WTC11 (cell line): ENCODE measurements at regions not wholly inside any gene's neighbourhood (a gene's known extent, or its start where the extent isn't known, plus 50 kb on each side); places are given as distances from the start of the nearest gene placed in this dataset.

Experiments used
- ATAC-seq: fragments of 200-7000 bp; cut with Tn5 transposase; 2 replicates; pipeline ENCODE4 v1.10.0; 2021; ENCODE audit warnings: mild to moderate bottlenecking, moderate library complexity
- CTCF ChIA-PET: fragments of 300-600 bp; sonication (Branson Sonifier 250); formaldehyde crosslinking; loops from one replicate; lab custom pipeline; 2021; ENCODE audit warnings: antibody characterized with exemption; lab: Charles Lee
- POLR2A ChIA-PET: fragments of 350-600 bp; sonication (Branson Sonifier 250); formaldehyde crosslinking; loops from one replicate; lab custom pipeline; 2021; ENCODE audit warnings: antibody characterized with exemption; lab: Charles Lee
- DNase-seq: peaks from one replicate; pipeline ENCODE4 v3.0.0; 2021; ENCODE audit warnings: low spot score
- H3K27ac Mint-ChIP-seq: 2 replicates; pipeline ENCODE4 v1.8.0; 2021; ENCODE audit warnings: mixed read lengths
- H3K27me3 Mint-ChIP-seq: 2 replicates; pipeline ENCODE4 v1.8.0; 2021; ENCODE audit warnings: low read depth, mild to moderate bottlenecking, moderate library complexity, mixed read lengths
- H3K36me3 Mint-ChIP-seq: 2 replicates; pipeline ENCODE4 v1.8.0; 2021; ENCODE audit warnings: mixed read lengths
- H3K4me1 Mint-ChIP-seq: 2 replicates; pipeline ENCODE4 v1.8.0; 2022; ENCODE audit warnings: mixed read lengths
- H3K4me3 Mint-ChIP-seq: 2 replicates; pipeline ENCODE4 v1.8.0; 2021; ENCODE audit warnings: mild to moderate bottlenecking, moderate library complexity, mixed read lengths
- H3K9me3 Mint-ChIP-seq: 2 replicates; pipeline ENCODE4 v1.8.0; 2021; ENCODE audit warnings: mixed read lengths
- ATF1 ChIP-seq: sonication (generic); formaldehyde crosslinking; IDR thresholded peaks from 2 replicates; pipeline ENCODE4 v1.8.1; 2023; ENCODE audit warnings: mild to moderate bottlenecking, moderate library complexity, missing genetic modification reagents
- FOXP1 ChIP-seq: sonication (generic); formaldehyde crosslinking; IDR thresholded peaks from 2 replicates; pipeline ENCODE4 v1.8.0; 2022; ENCODE audit warnings: missing genetic modification reagents, mild to moderate bottlenecking, moderate library complexity, borderline replicate concordance
- HMGA2 ChIP-seq: fragments of 250-450 bp; sonication (Bioruptor Pico); IDR thresholded peaks from 2 replicates; pipeline ENCODE4 v1.4.0; 2021; ENCODE audit warnings: mild to moderate bottlenecking, moderate library complexity
- IRF2 ChIP-seq: sonication (generic); formaldehyde crosslinking; IDR thresholded peaks from 2 replicates; pipeline ENCODE4 v1.8.0; 2022; ENCODE audit warnings: low read depth, missing genetic modification reagents, borderline replicate concordance
- JAZF1 ChIP-seq: fragments of 250-450 bp; sonication (Bioruptor Pico); IDR thresholded peaks from 2 replicates; pipeline ENCODE4 v1.9.0; 2021; ENCODE audit warnings: moderate library complexity, mild to moderate bottlenecking, inconsistent platforms
- KAT7 ChIP-seq: sonication (generic); formaldehyde crosslinking; IDR thresholded peaks from 2 replicates; pipeline ENCODE4 v1.8.1; 2023; ENCODE audit warnings: missing genetic modification reagents, mild to moderate bottlenecking, borderline replicate concordance
- MXD4 ChIP-seq: fragments of 250-450 bp; sonication (Bioruptor Pico); IDR thresholded peaks from 2 replicates; pipeline ENCODE4 v1.8.0; 2021; ENCODE audit warnings: mild to moderate bottlenecking, moderate library complexity, borderline replicate concordance
- NFATC4 ChIP-seq: fragments of 250-450 bp; sonication (Bioruptor Pico); IDR thresholded peaks from 2 replicates; pipeline ENCODE4 v1.9.0; 2021; ENCODE audit warnings: mild to moderate bottlenecking
- NFYB ChIP-seq: sonication (generic); formaldehyde crosslinking; conservative IDR thresholded peaks from 2 replicates; pipeline ENCODE4 v1.8.0; 2022; ENCODE audit warnings: low read depth, missing genetic modification reagents
- NR1H2 ChIP-seq: sonication (generic); formaldehyde crosslinking; IDR thresholded peaks from 2 replicates; pipeline ENCODE4 v1.9.0; 2021; ENCODE audit warnings: mild to moderate bottlenecking, moderate library complexity, missing genetic modification reagents
- PRRX2 ChIP-seq: fragments of 250-450 bp; sonication (Bioruptor Pico); IDR thresholded peaks from 2 replicates; pipeline ENCODE4 v1.8.0; 2021; ENCODE audit warnings: mild to moderate bottlenecking
- TEAD1 ChIP-seq: sonication (generic); formaldehyde crosslinking; IDR thresholded peaks from 2 replicates; pipeline ENCODE4 v1.8.0; 2022; ENCODE audit warnings: mild to moderate bottlenecking, missing genetic modification reagents
- ZNF138 ChIP-seq: sonication (generic); formaldehyde crosslinking; conservative IDR thresholded peaks from 2 replicates; pipeline ENCODE4 v1.8.1; 2022; ENCODE audit warnings: mild to moderate bottlenecking, moderate library complexity, missing genetic modification reagents
- ZNF232 ChIP-seq: sonication (generic); formaldehyde crosslinking; IDR thresholded peaks from 2 replicates; pipeline ENCODE4 v1.8.0; 2022; ENCODE audit warnings: mild to moderate bottlenecking, missing genetic modification reagents
- ZNF423 ChIP-seq: fragments of 250-450 bp; sonication (Bioruptor Pico); IDR thresholded peaks from 2 replicates; pipeline ENCODE4 v2.1.2; 2022; ENCODE audit warnings: mild to moderate bottlenecking, moderate library complexity
- ZNF671 ChIP-seq: fragments of 250-450 bp; sonication (Bioruptor Pico); IDR thresholded peaks from 2 replicates; pipeline ENCODE4 v1.8.0; 2021; ENCODE audit warnings: mild to moderate bottlenecking
- TF ChIP-seq, protein P1 (sequence below): fragments of 250-450 bp; sonication (Bioruptor Pico); IDR thresholded peaks from 2 replicates; pipeline ENCODE4 v1.9.0; 2021; ENCODE audit warnings: mild to moderate bottlenecking
- TF ChIP-seq, protein P2 (sequence below): sonication (generic); formaldehyde crosslinking; IDR thresholded peaks from 2 replicates; pipeline ENCODE4 v1.8.1; 2023; ENCODE audit warnings: mild to moderate bottlenecking, moderate library complexity, missing genetic modification reagents
- TF ChIP-seq, protein P3 (sequence below): fragments of 200-600 bp; IDR thresholded peaks from 2 replicates; pipeline ENCODE4 v1.8.0; 2022; ENCODE audit warnings: antibody characterized with exemption
- TF ChIP-seq, protein P4 (sequence below): fragments of 250-450 bp; sonication (Bioruptor Pico); IDR thresholded peaks from 2 replicates; pipeline ENCODE4 v1.9.0; 2021; ENCODE audit warnings: mild to moderate bottlenecking
- TF ChIP-seq, protein P5 (sequence below): sonication (generic); formaldehyde crosslinking; IDR thresholded peaks from 2 replicates; pipeline ENCODE4 v1.8.1; 2022; ENCODE audit warnings: mild to moderate bottlenecking, missing genetic modification reagents, moderate library complexity, borderline replicate concordance
- TF ChIP-seq, protein P6 (sequence below): fragments of 250-450 bp; sonication (Bioruptor Pico); conservative IDR thresholded peaks from 2 replicates; pipeline ENCODE4 v1.9.0; 2021; ENCODE audit warnings: mild to moderate bottlenecking

DNA sequence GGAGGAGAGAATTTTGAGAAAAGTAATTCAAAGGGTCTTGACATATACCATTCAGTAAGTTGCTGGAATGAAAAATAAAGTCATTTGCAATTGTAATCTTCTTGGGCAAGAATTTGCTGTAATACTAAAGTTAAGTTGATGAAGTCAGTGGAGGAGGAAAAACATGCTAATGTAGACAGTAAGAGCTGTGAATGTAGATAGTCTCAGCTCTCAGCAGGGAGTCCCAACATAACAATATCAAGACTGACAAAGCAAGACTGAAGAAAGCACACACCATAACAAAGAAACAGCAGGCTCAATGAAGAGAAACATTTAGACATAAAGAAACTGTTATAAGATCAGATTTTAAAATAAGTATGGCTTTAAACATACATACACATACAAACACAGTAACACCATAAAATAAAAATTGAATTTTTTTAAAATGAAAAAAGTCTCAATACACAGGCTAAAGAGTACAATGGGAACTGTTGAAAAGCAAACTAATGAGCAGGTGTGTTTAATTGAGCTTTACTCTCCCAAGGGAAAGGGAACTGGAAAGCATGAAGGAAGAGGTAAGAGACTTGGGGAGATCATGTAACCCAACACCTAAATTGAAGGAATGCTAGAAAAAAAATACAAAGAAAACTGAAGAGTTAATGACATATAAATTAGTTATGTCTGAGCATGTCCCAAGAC, 336.3 kb upstream of the NCAM2 start:
- Mint-ChIP-seq H3K4me1 (peaks cover 53% of the 10 kb centered on the region), H3K9me3 (peaks cover 23% of the 10 kb centered on the region), H3K36me3 (peaks cover 23% of the 10 kb centered on the region), H3K27me3 (no peaks in the 10 kb centered on the region), H3K4me3 (peak overlapping the region; percentile 31), H3K27ac (peak overlapping the region; percentile 84)
- ATAC-seq = peak; percentile 81
- ChIA-PET CTCF (interaction anchor here (0.6 to 1.9 kb wide), 4 partner anchors 9 to 310 kb away, joined by 3 to 6 read pairs (median 3); no protein-coding TSS in a partner anchor), POLR2A (interaction anchor here (0.7 kb wide), 1 partner anchor 232 kb away, joined by 3 read pairs; no protein-coding TSS in a partner anchor)
- DNase-seq = no peak
- TF ChIP-seq IRF2 (CRISPR knock-in tag) (no peak), MXD4 (no peak), PRRX2 (CRISPR knock-in tag) (no peak), NFATC4 (no peak), TEAD1 (CRISPR knock-in tag) (no peak), ZNF138 (CRISPR knock-in tag) (no peak), HMGA2 (CRISPR knock-in tag) (no peak)
- TF ChIP-seq, protein P1, sequence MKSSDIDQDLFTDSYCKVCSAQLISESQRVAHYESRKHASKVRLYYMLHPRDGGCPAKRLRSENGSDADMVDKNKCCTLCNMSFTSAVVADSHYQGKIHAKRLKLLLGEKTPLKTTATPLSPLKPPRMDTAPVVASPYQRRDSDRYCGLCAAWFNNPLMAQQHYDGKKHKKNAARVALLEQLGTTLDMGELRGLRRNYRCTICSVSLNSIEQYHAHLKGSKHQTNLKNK = peak; percentile 38; the same call in 1 of the 2 replicates

DNA sequence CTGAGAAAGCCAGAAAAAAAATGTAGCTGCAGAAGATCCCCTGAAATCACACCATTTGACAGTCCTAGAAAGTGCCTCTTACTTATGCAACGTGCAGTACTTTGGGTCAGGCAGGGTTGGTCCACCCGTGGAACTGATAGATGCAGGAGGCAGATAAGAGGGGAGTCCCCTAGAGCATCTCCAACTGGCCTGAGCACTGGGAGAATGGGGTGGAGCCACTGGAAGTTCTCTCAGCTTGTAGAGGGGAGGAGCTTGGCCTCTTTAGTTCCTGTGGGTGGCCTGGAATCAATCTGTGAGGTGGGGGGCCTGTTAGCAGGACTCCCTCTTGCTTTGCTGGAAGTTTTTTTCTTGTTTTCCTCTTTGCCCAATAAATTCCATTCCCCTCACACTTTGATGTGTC, 335.7 kb upstream of the NCAM2 start:
- Mint-ChIP-seq H3K4me3 (no peak overlapping the region), H3K27ac (peak overlapping the region; percentile 90; the same call in 1 of the 2 replicates), H3K36me3 (peaks cover 23% of the 10 kb centered on the region), H3K4me1 (peaks cover 53% of the 10 kb centered on the region), H3K9me3 (peaks cover 26% of the 10 kb centered on the region), H3K27me3 (no peaks in the 10 kb centered on the region)
- POLR2A ChIA-PET = no interaction called here
- TF ChIP-seq ZNF423 (no peak), NR1H2 (CRISPR knock-in tag) (no peak), NFYB (CRISPR knock-in tag) (no peak)
- TF ChIP-seq, protein P2, sequence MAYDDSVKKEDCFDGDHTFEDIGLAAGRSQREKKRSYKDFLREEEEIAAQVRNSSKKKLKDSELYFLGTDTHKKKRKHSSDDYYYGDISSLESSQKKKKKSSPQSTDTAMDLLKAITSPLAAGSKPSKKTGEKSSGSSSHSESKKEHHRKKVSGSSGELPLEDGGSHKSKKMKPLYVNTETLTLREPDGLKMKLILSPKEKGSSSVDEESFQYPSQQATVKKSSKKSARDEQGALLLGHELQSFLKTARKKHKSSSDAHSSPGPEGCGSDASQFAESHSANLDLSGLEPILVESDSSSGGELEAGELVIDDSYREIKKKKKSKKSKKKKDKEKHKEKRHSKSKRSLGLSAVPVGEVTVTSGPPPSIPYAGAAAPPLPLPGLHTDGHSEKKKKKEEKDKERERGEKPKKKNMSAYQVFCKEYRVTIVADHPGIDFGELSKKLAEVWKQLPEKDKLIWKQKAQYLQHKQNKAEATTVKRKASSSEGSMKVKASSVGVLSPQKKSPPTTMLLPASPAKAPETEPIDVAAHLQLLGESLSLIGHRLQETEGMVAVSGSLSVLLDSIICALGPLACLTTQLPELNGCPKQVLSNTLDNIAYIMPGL = no peak
- CTCF ChIA-PET = interaction anchor here (0.7 kb wide), 1 partner anchor 8 kb away, joined by 3 read pairs; no protein-coding TSS in a partner anchor
- peak; percentile 82 for ATAC-seq
- DNase-seq = peak; percentile 39

DNA sequence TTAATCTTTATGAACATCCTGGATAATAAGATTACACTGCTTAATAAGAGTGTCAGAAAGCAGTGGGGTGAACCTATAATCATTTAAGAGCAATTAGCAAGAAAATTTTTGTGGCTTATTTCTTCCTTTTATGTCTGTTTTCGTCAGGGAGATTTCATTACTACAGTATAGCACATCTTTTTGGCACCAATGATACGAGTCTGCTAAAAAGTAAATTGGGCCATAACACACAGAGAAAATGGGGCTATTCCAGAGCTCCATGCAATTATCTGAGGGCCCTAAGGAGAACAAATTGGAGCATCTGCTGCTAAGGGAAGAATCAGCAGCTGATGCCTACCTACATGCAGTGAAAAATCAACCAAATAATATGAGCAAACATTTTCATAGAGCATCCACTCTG, 330.3 kb upstream of the NCAM2 start:
- H3K27me3 Mint-ChIP-seq = peaks cover 2% of the 10 kb centered on the region; the same call in 1 of the 2 replicates
- DNase-seq = no peak
- H3K4me1 Mint-ChIP-seq = peaks cover 15% of the 10 kb centered on the region
- H3K27ac Mint-ChIP-seq = no peak overlapping the region
- ATAC-seq = no peak
- H3K9me3 Mint-ChIP-seq = peaks cover 47% of the 10 kb centered on the region
- H3K4me3 Mint-ChIP-seq = no peak overlapping the region
- peaks cover 45% of the 10 kb centered on the region for H3K36me3 Mint-ChIP-seq
- POLR2A ChIA-PET = no interaction called here
- CTCF ChIA-PET = no interaction called here
- TF ChIP-seq ZNF232 (no peak), ZNF671 (CRISPR knock-in tag) (no peak), FOXP1 (CRISPR knock-in tag) (no peak), JAZF1 (CRISPR knock-in tag) (no peak), MXD4 (no peak), KAT7 (CRISPR knock-in tag) (no peak), ATF1 (CRISPR knock-in tag) (no peak)
- TF ChIP-seq, protein P3, sequence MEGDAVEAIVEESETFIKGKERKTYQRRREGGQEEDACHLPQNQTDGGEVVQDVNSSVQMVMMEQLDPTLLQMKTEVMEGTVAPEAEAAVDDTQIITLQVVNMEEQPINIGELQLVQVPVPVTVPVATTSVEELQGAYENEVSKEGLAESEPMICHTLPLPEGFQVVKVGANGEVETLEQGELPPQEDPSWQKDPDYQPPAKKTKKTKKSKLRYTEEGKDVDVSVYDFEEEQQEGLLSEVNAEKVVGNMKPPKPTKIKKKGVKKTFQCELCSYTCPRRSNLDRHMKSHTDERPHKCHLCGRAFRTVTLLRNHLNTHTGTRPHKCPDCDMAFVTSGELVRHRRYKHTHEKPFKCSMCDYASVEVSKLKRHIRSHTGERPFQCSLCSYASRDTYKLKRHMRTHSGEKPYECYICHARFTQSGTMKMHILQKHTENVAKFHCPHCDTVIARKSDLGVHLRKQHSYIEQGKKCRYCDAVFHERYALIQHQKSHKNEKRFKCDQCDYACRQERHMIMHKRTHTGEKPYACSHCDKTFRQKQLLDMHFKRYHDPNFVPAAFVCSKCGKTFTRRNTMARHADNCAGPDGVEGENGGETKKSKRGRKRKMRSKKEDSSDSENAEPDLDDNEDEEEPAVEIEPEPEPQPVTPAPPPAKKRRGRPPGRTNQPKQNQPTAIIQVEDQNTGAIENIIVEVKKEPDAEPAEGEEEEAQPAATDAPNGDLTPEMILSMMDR = no peak
- TF ChIP-seq, protein P4, sequence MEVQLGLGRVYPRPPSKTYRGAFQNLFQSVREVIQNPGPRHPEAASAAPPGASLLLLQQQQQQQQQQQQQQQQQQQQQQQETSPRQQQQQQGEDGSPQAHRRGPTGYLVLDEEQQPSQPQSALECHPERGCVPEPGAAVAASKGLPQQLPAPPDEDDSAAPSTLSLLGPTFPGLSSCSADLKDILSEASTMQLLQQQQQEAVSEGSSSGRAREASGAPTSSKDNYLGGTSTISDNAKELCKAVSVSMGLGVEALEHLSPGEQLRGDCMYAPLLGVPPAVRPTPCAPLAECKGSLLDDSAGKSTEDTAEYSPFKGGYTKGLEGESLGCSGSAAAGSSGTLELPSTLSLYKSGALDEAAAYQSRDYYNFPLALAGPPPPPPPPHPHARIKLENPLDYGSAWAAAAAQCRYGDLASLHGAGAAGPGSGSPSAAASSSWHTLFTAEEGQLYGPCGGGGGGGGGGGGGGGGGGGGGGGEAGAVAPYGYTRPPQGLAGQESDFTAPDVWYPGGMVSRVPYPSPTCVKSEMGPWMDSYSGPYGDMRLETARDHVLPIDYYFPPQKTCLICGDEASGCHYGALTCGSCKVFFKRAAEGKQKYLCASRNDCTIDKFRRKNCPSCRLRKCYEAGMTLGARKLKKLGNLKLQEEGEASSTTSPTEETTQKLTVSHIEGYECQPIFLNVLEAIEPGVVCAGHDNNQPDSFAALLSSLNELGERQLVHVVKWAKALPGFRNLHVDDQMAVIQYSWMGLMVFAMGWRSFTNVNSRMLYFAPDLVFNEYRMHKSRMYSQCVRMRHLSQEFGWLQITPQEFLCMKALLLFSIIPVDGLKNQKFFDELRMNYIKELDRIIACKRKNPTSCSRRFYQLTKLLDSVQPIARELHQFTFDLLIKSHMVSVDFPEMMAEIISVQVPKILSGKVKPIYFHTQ (CRISPR knock-in tag) = no peak
- TF ChIP-seq, protein P5, sequence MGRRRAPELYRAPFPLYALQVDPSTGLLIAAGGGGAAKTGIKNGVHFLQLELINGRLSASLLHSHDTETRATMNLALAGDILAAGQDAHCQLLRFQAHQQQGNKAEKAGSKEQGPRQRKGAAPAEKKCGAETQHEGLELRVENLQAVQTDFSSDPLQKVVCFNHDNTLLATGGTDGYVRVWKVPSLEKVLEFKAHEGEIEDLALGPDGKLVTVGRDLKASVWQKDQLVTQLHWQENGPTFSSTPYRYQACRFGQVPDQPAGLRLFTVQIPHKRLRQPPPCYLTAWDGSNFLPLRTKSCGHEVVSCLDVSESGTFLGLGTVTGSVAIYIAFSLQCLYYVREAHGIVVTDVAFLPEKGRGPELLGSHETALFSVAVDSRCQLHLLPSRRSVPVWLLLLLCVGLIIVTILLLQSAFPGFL (CRISPR knock-in tag) = no peak
- TF ChIP-seq, protein P1 = no peak
- TF ChIP-seq, protein P6, sequence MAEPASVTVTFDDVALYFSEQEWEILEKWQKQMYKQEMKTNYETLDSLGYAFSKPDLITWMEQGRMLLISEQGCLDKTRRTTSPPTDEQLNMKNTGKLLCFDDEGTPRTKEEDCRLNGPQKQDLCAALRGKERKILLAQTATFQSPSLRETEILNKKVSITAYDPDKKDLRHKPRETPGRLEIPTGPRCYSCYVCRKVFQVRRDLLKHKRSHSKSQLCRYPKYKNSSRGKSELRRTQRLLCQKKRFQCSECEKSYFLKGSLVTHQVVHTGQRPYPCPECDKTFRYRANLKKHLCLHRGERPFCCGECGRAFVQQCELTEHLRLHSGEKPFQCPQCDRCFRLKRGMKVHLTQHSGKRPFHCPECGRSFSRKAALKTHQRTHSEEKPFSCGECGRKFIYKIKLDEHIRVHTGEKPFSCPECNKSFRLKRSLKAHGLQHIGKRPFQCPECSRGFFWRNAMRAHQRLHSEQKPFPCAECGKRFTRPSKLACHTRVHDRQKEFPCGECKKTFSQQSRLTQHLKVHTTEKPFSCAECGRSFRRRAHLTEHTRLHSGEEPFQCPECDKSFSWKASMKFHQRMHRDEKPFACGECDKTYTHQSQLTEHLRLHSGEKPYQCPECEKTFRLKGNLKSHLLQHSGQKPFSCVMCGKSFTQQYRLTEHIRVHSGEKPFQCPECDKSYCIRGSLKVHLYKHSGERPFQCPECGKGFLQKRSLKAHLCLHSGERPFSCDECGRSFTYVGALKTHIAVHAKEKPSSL (CRISPR knock-in tag) = no peak
